GM19372 (cell line): ENCODE measurements at regions not wholly inside any gene's neighbourhood (a gene's known extent, or its start where the extent isn't known, plus 50 kb on each side); places are given as distances from the start of the nearest gene placed in this dataset.

Experiments
- ATAC-seq: cut with Tn5 transposase; IDR thresholded peaks from one replicate; pipeline ENCODE4 v1.9.1; 2021; ENCODE audit warnings: mild to moderate bottlenecking, low read depth, moderate library complexity; ENCODE audit not compliant: unreplicated experiment

- no peak for ATAC-seq
Measured at GRCh38 chr12:115255257-115255656, 571.3 kb upstream of the TBX3 start.

- ATAC-seq = no peak
Measured at GRCh38 chr12:115253049-115253448, 569.1 kb upstream of the TBX3 start.

- no peak for ATAC-seq
Measured at GRCh38 chr12:115251727-115252126, 567.8 kb upstream of the TBX3 start.

GRCh38 chr12:115249671-115250278 is 565.8 kb upstream of the TBX3 start:
- no peak for ATAC-seq

GRCh38 chr12:115245020-115245419 is 561.0 kb upstream of the TBX3 start:
- ATAC-seq = no peak

- no peak for ATAC-seq
Measured at GRCh38 chr12:115243933-115244628, 560.1 kb upstream of the TBX3 start.

GRCh38 chr12:115240251-115240650 is 556.3 kb upstream of the TBX3 start:
- ATAC-seq = no peak

- no peak for ATAC-seq
Measured at GRCh38 chr12:115235880-115236279, 551.9 kb upstream of the TBX3 start.

GRCh38 chr12:115233891-115234543 is 550.0 kb upstream of the TBX3 start:
- no peak for ATAC-seq

- ATAC-seq = no peak
Measured at GRCh38 chr12:115232455-115233156, 548.6 kb upstream of the TBX3 start.

GRCh38 chr12:115230606-115231005 is 546.6 kb upstream of the TBX3 start:
- no peak for ATAC-seq

GRCh38 chr12:115229517-115229916 is 545.5 kb upstream of the TBX3 start:
- no peak for ATAC-seq

- ATAC-seq = no peak
Measured at GRCh38 chr12:115228434-115228833, 544.5 kb upstream of the TBX3 start.

GRCh38 chr12:115227137-115227615 is 543.2 kb upstream of the TBX3 start:
- ATAC-seq = no peak

GRCh38 chr12:115225845-115226244 is 541.9 kb upstream of the TBX3 start:
- no peak for ATAC-seq

- ATAC-seq = no peak
Measured at GRCh38 chr12:115223991-115224390, 540.0 kb upstream of the TBX3 start.

- ATAC-seq = no peak
Measured at GRCh38 chr12:115223322-115223721, 539.3 kb upstream of the TBX3 start.

GRCh38 chr12:115222220-115222619 is 538.2 kb upstream of the TBX3 start:
- ATAC-seq = no peak

- ATAC-seq = no peak
Measured at GRCh38 chr12:115216301-115216700, 532.3 kb upstream of the TBX3 start.

- no peak for ATAC-seq
Measured at GRCh38 chr12:115215544-115215943, 531.6 kb upstream of the TBX3 start.

- ATAC-seq = no peak
Measured at GRCh38 chr12:115213538-115214016, 529.6 kb upstream of the TBX3 start.
